HG03139 (cell line): ENCODE measurements at regions not wholly inside any gene's neighbourhood (a gene's known extent, or its start where the extent isn't known, plus 50 kb on each side); places are given as distances from the start of the nearest gene placed in this dataset.
"Not testable (repeated sequence)": the region's sequence is repeated elsewhere in the genome, so short reads cannot be mapped to it uniquely, and the experiment has no call there.

Experiments
- ATAC-seq: cut with Tn5 transposase; IDR thresholded peaks from one replicate; pipeline ENCODE4 v1.9.1; 2021; ENCODE audit not compliant: unreplicated experiment

GRCh38 chr6:22738194-22738593, 168.8 kb downstream of the HDGFL1 start:
- ATAC-seq, result no peak

- no peak for ATAC-seq
These were observed 178.2 kb downstream of the HDGFL1 start for GRCh38 chr6:22747571-22747970.

GRCh38 chr6:22748681-22749080, 179.3 kb downstream of the HDGFL1 start:
- ATAC-seq, result no peak

- ATAC-seq, result no peak
These were observed 180.3 kb downstream of the HDGFL1 start for GRCh38 chr6:22749696-22750095.

- no peak for ATAC-seq
These were observed 181.9 kb downstream of the HDGFL1 start for GRCh38 chr6:22751223-22751622.

GRCh38 chr6:22752522-22752921, 183.2 kb downstream of the HDGFL1 start:
- ATAC-seq, result no peak

- ATAC-seq, result no peak
These were observed 184.7 kb downstream of the HDGFL1 start for GRCh38 chr6:22754061-22754460.

GRCh38 chr6:22755605-22756004, 186.2 kb downstream of the HDGFL1 start:
- ATAC-seq, result no peak

- no peak for ATAC-seq
These were observed 187.0 kb downstream of the HDGFL1 start for GRCh38 chr6:22756365-22756764.

GRCh38 chr6:22764496-22764895, 195.1 kb downstream of the HDGFL1 start:
- no peak for ATAC-seq

GRCh38 chr6:22765015-22765414, 195.6 kb downstream of the HDGFL1 start:
- ATAC-seq, result no peak

GRCh38 chr6:22766979-22767378, 197.6 kb downstream of the HDGFL1 start:
- ATAC-seq, result no peak

- ATAC-seq, result no peak
These were observed 200.7 kb downstream of the HDGFL1 start for GRCh38 chr6:22770054-22770453.

- ATAC-seq, result no peak
These were observed 204.8 kb downstream of the HDGFL1 start for GRCh38 chr6:22774129-22774528.

GRCh38 chr6:22778438-22778837, 209.1 kb downstream of the HDGFL1 start:
- ATAC-seq, result not testable (repeated sequence)

- no peak for ATAC-seq
These were observed 209.7 kb downstream of the HDGFL1 start for GRCh38 chr6:22779062-22779461.

GRCh38 chr6:22783931-22784330, 214.6 kb downstream of the HDGFL1 start:
- no peak for ATAC-seq

GRCh38 chr6:22784601-22785410, 215.4 kb downstream of the HDGFL1 start:
- no peak for ATAC-seq

GRCh38 chr6:22788038-22788437, 218.7 kb downstream of the HDGFL1 start:
- ATAC-seq, result no peak

- no peak for ATAC-seq
These were observed 219.9 kb downstream of the HDGFL1 start for GRCh38 chr6:22789315-22789714.

GRCh38 chr6:22794844-22795243, 225.5 kb downstream of the HDGFL1 start:
- ATAC-seq, result no peak

- ATAC-seq, result no peak
These were observed 231.1 kb downstream of the HDGFL1 start for GRCh38 chr6:22800451-22800850.

GRCh38 chr6:22801831-22802230, 232.5 kb downstream of the HDGFL1 start:
- ATAC-seq, result no peak
